ENCODE measurements at regions not wholly inside any gene's neighbourhood (a gene's known extent, or its start where the extent isn't known, plus 50 kb on each side); places are given as distances from the start of the nearest gene placed in this dataset.

DNA sequence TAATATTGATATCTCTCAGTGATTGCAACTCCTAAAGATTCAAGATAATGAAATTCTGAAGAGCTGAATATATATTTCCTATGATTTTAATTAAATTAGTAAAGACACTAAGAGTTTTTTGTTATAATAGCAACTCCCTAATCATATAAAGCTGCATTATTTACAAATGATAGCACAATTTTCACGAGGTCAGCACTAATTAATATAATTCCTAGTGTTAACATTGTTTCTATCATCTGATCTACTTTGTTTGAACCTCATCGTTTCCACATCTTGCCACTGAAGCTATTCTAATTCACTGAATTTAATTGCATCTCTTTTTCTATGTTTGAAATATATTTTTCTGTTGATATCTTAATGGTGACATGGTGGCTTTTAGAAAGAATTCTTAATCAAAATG lies 279.1 kb upstream of the ADGRL4 start:
- no peaks in the 10 kb centered on the region for H3K9me3 ChIP-seq
- no peak overlapping the region for H3K27ac ChIP-seq
- no peaks in the 10 kb centered on the region for H3K27me3 ChIP-seq
- TF ChIP-seq, protein P1, sequence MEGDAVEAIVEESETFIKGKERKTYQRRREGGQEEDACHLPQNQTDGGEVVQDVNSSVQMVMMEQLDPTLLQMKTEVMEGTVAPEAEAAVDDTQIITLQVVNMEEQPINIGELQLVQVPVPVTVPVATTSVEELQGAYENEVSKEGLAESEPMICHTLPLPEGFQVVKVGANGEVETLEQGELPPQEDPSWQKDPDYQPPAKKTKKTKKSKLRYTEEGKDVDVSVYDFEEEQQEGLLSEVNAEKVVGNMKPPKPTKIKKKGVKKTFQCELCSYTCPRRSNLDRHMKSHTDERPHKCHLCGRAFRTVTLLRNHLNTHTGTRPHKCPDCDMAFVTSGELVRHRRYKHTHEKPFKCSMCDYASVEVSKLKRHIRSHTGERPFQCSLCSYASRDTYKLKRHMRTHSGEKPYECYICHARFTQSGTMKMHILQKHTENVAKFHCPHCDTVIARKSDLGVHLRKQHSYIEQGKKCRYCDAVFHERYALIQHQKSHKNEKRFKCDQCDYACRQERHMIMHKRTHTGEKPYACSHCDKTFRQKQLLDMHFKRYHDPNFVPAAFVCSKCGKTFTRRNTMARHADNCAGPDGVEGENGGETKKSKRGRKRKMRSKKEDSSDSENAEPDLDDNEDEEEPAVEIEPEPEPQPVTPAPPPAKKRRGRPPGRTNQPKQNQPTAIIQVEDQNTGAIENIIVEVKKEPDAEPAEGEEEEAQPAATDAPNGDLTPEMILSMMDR (IDR thresholded peaks at IDR 0.05), result no peak
- H3K36me3 ChIP-seq, result no peaks in the 10 kb centered on the region
- no peaks in the 10 kb centered on the region for H3K4me1 ChIP-seq (ENCODE audit: control insufficient read depth in 1 of 2, insufficient read depth in 1 of 2, low read depth in 1 of 2, low read length in 1 of 2)
- no peak overlapping the region for H3K4me3 ChIP-seq (ENCODE audit: low read depth in 1 of 2, low read length in 1 of 2)

DNA sequence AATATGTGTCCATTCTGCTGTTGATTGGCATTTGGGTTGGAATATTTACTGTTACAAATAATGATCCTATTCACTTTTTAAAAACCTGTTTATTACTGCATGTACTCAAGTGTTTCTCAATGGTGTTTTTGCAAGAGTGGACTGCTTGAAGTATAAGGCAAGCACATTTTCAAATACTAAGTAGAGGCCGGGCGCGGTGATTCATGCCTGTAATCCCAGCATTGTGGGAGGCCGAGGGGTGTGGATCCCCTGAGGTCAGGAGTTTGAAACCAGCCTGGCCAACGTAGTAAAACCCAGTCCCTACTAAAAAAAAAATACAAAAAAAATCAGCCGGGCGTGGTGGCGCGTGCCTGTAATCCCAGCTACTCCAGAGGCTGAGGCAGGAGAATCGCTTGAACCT lies 276.9 kb upstream of the ADGRL4 start:
- no peaks in the 10 kb centered on the region for H3K9me3 ChIP-seq
- H3K36me3 ChIP-seq, result no peaks in the 10 kb centered on the region
- no peaks in the 10 kb centered on the region for H3K4me1 ChIP-seq (ENCODE audit: control insufficient read depth in 1 of 2, insufficient read depth in 1 of 2, low read depth in 1 of 2, low read length in 1 of 2)
- no peaks in the 10 kb centered on the region for H3K27me3 ChIP-seq
- no peak overlapping the region for H3K27ac ChIP-seq
- TF ChIP-seq, protein P1 (IDR thresholded peaks at IDR 0.05), result no peak
- H3K4me3 ChIP-seq (ENCODE audit: low read depth in 1 of 2, low read length in 1 of 2), result no peak overlapping the region

DNA sequence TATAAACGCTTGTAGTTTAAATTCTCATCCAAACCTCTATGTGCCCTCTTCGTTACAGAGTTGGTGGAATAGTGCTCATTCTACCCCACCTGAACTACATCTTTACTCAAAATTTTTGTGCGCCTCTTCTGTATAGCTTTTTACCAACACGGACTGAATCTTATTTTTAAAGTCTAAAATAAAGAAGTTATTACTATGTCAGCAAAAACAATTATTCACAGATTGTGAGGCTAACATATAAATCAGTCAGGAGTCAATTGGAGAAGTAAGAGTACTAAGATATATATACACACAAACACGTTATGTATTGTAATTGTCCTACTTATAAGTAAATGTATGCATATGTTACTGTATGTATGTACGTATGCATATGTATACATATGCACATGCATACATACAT lies 274.9 kb upstream of the ADGRL4 start:
- no peaks in the 10 kb centered on the region for H3K27me3 ChIP-seq
- H3K4me1 ChIP-seq (ENCODE audit: control insufficient read depth in 1 of 2, insufficient read depth in 1 of 2, low read depth in 1 of 2, low read length in 1 of 2), result no peaks in the 10 kb centered on the region
- H3K27ac ChIP-seq, result no peak overlapping the region
- no peak overlapping the region for H3K4me3 ChIP-seq (ENCODE audit: low read depth in 1 of 2, low read length in 1 of 2)
- no peaks in the 10 kb centered on the region for H3K36me3 ChIP-seq
- H3K9me3 ChIP-seq, result no peaks in the 10 kb centered on the region
- TF ChIP-seq, protein P1 (IDR thresholded peaks at IDR 0.05), result no peak

DNA sequence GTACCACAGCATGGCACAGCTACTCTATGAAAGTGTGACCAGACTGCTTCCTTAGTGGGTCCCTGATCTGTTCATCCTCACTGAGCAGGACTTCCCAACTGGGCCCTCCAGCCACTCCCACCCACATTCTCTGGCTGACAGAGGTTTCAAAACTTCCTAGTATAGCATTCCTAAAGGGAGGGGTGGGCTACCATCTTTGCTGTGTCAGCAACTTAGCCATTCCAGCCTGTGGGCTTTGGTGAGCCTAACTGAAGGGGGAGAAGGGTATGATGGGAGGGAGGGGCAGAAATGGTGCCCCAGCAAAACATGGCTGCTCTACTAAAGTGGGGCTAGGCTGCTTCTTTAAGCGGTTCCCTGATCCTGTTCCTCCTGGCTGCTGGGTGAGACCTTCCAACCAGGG lies 265.2 kb upstream of the ADGRL4 start:
- H3K36me3 ChIP-seq, result no peaks in the 10 kb centered on the region
- TF ChIP-seq, protein P1 (IDR thresholded peaks at IDR 0.05), result no peak
- no peak overlapping the region for H3K27ac ChIP-seq
- H3K4me3 ChIP-seq (ENCODE audit: low read depth in 1 of 2, low read length in 1 of 2), result no peak overlapping the region
- no peaks in the 10 kb centered on the region for H3K9me3 ChIP-seq
- no peaks in the 10 kb centered on the region for H3K27me3 ChIP-seq
- no peaks in the 10 kb centered on the region for H3K4me1 ChIP-seq (ENCODE audit: control insufficient read depth in 1 of 2, insufficient read depth in 1 of 2, low read depth in 1 of 2, low read length in 1 of 2)

DNA sequence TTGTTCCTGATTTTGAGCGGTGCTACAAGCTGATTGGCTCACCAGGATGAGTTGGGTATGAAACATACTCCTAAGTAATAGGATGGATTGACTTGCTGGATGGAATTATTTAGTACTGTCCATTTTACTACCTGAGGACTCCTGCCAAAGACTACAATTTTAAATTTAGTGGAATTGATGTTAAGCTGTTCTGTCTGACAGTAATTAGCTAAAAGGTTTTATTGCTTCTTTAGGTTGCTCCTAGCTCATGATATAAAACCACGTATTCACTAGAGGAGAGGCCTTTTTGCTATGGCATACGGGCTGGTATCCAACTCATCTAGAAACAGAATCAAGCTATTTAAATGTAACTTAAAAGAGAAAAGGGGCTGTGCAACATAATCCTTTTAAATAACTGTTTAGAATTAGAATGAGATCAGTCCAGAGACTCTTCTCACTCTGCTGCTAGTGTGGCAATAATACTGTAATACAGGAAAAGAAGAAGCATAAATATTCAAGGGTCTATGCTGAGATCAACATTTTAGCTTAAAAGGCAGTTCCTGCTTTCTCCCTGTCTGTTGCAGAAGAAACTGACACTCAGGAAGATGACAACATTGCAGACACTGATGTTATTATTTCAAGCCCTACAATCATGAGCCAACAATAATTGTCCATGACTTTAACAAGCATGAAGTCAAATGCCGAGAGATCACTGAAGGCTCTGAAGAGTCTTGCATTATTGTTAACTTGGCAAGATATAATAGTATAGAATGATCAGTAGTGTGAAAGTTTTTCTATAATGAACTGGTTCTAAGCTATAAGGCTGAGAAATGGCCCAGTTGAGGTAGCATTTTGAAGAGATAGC lies 258.7 kb upstream of the ADGRL4 start:
- Histone ChIP-seq H3K9me3 (no peaks in the 10 kb centered on the region), H3K27me3 (no peaks in the 10 kb centered on the region)

More for the DNA sequence above, 258.7 kb upstream of the ADGRL4 start:
- Histone ChIP-seq H3K4me3 (ENCODE audit: low read depth in 1 of 2, low read length in 1 of 2) (no peak overlapping the region), H3K4me1 (ENCODE audit: control insufficient read depth in 1 of 2, insufficient read depth in 1 of 2, low read depth in 1 of 2, low read length in 1 of 2) (no peaks in the 10 kb centered on the region), H3K36me3 (no peaks in the 10 kb centered on the region), H3K27ac (no peak overlapping the region)
- TF ChIP-seq, protein P1 (IDR thresholded peaks at IDR 0.05), result no peak

All from neutrophil (primary cell).